ENCODE measurements at regions not wholly inside any gene's neighbourhood (a gene's known extent, or its start where the extent isn't known, plus 50 kb on each side); places are given as distances from the start of the nearest gene placed in this dataset.

- Histone ChIP-seq H3K27me3 (ENCODE audit: control insufficient read depth, insufficient read depth, low read length) (no peaks in the 10 kb centered on the region), H3K9me3 (ENCODE audit: control insufficient read depth, insufficient read depth, low read depth, low read length) (no peaks in the 10 kb centered on the region), H3K4me1 (ENCODE audit: control insufficient read depth, insufficient read depth, low read length) (peaks cover 16% of the 10 kb centered on the region), H3K36me3 (ENCODE audit: control insufficient read depth, insufficient read depth, low read length) (no peaks in the 10 kb centered on the region), H3K27ac (ENCODE audit: low read length) (peak overlapping the region; percentile 58; the same call in 1 of the 2 replicates), H3K4me3 (ENCODE audit: low read depth in 2 of 2, low read length in 2 of 2) (no peak overlapping the region)
- intact Hi-C loops (cut with micrococcal nuclease; ENCODE audit: unreplicated experiment) (no loop called here), in situ Hi-C loops (cut with HindIII; ENCODE audit: low pct_unique_long_range_greater_than_20kb, low sequenced_read_pairs) (no loop called here)
- no TSS peak for BruUV-seq (replicated peaks)
- ChIA-PET POLR2A (interaction anchor here (0.6 kb wide), 1 partner anchor 78 kb away, joined by 3 read pairs; no protein-coding TSS in a partner anchor), CTCF (no interaction called here)
- DNase-seq (ENCODE audit: low read depth, low spot score) (no peak), ATAC-seq (no peak)
- TF ChIP-seq SIN3A (IDR thresholded peaks at IDR 0.05; ENCODE audit: borderline replicate concordance, insufficient read depth, low read depth, low read length) (no peak), POLR2AphosphoS5 (IDR thresholded peaks at IDR 0.05; ENCODE audit: low read depth, low read length) (no peak), REST (IDR thresholded peaks at IDR 0.05; ENCODE audit: insufficient read depth in 1 of 2, low read depth in 2 of 2, low read length in 1 of 2) (no peak), CTCF (IDR thresholded peaks at IDR 0.05) (no peak), TCF7L2 (IDR thresholded peaks at IDR 0.05; ENCODE audit: low read depth, low read length) (no peak)
Observed at GRCh38 chr1:244974106-244974505, 109.8 kb upstream of the HNRNPU start.

- Histone ChIP-seq H3K27ac (ENCODE audit: low read length) (peak overlapping the region; percentile 100), H3K27me3 (ENCODE audit: control insufficient read depth, insufficient read depth, low read length) (no peaks in the 10 kb centered on the region), H3K36me3 (ENCODE audit: control insufficient read depth, insufficient read depth, low read length) (no peaks in the 10 kb centered on the region), H3K4me3 (ENCODE audit: low read depth in 2 of 2, low read length in 2 of 2) (peak overlapping the region; percentile 70 to 72), H3K4me1 (ENCODE audit: control insufficient read depth, insufficient read depth, low read length) (peaks cover 18% of the 10 kb centered on the region), H3K9me3 (ENCODE audit: control insufficient read depth, insufficient read depth, low read depth, low read length) (no peaks in the 10 kb centered on the region)
- POLR2A ChIA-PET: interaction anchor here (0.5 to 0.9 kb wide), 3 partner anchors 13 to 362 kb away, joined by 4 to 8 read pairs (median 5); no protein-coding TSS in a partner anchor
- no peak for ATAC-seq
- TF ChIP-seq POLR2AphosphoS5 (IDR thresholded peaks at IDR 0.05; ENCODE audit: low read depth, low read length) (no peak), REST (IDR thresholded peaks at IDR 0.05; ENCODE audit: insufficient read depth in 1 of 2, low read depth in 2 of 2, low read length in 1 of 2) (no peak), TCF7L2 (IDR thresholded peaks at IDR 0.05; ENCODE audit: low read depth, low read length) (no peak), SIN3A (IDR thresholded peaks at IDR 0.05; ENCODE audit: borderline replicate concordance, insufficient read depth, low read depth, low read length) (no peak), CTCF (IDR thresholded peaks at IDR 0.05) (no peak)
- DNase-seq (ENCODE audit: low read depth, low spot score): no peak
- intact Hi-C loops (cut with micrococcal nuclease; ENCODE audit: unreplicated experiment): loop anchor here (2.0 kb wide), 1 partner anchor 71 kb away; no protein-coding TSS in a partner anchor
- TSS peak; percentile 92 for BruUV-seq (replicated peaks)
- CTCF ChIA-PET: interaction anchor here (0.7 to 2.0 kb wide), 3 partner anchors 71 to 127 kb away, joined by 7 to 9 read pairs (median 8); partner anchors contain the start of gene HNRNPU
- in situ Hi-C loops (cut with HindIII; ENCODE audit: low pct_unique_long_range_greater_than_20kb, low sequenced_read_pairs): no loop called here
Observed at GRCh38 chr1:244971552-244972216, 107.3 kb upstream of the HNRNPU start.
